ENCODE measurements at regions not wholly inside any gene's neighbourhood (a gene's known extent, or its start where the extent isn't known, plus 50 kb on each side); places are given as distances from the start of the nearest gene placed in this dataset.

DNA sequence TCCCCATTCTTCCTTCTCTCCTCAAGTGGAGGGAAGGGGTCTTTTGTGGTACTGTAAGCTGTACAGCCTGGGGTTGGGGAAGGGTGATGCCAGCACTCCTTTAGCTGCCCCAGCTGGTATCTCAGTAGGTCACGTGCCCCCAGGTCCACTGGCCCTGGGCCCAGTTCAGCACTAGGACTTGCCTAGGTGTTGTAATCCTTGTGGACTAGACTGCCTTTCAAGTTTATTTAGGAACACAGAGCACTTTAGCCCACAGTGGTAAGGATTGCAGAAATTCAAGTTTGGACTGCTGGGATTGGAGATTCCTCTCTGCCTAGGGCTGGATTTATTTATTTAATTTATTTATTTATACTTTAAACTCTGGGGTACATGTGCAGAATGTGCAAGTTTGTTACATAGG is 569.6 kb downstream of the AACS start:
- peaks cover 24% of the 10 kb centered on the region for H3K9me3 Mint-ChIP-seq (ENCODE audit: unreplicated experiment)
- CTCF ChIA-PET: interaction anchor here (0.6 to 1.0 kb wide), 5 partner anchors 9 to 1629 kb away, joined by 3 read pairs; no protein-coding TSS in a partner anchor
- peak; percentile 69 for DNase-seq (ENCODE audit: unreplicated experiment)

DNA sequence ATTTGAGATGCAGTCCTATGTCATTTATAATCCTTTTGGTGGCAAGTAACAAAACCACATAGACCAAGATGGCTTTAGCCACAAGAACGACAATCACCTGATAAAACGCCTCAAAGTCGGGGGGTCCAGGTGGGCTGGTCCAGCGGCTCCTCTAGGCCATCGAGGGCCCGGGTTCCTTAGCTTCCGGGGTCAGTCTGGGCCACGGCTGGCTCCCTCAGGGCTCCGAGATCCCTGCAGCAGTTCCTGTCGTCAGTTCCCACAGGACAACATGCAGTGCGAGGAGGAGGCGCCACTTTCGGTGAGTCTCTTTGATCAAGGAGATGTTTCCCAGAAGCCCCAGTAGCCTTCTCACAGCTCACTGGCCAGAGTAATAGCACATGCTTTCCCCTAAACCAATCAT is 574.6 kb downstream of the AACS start:
- TF ChIP-seq, protein P1, sequence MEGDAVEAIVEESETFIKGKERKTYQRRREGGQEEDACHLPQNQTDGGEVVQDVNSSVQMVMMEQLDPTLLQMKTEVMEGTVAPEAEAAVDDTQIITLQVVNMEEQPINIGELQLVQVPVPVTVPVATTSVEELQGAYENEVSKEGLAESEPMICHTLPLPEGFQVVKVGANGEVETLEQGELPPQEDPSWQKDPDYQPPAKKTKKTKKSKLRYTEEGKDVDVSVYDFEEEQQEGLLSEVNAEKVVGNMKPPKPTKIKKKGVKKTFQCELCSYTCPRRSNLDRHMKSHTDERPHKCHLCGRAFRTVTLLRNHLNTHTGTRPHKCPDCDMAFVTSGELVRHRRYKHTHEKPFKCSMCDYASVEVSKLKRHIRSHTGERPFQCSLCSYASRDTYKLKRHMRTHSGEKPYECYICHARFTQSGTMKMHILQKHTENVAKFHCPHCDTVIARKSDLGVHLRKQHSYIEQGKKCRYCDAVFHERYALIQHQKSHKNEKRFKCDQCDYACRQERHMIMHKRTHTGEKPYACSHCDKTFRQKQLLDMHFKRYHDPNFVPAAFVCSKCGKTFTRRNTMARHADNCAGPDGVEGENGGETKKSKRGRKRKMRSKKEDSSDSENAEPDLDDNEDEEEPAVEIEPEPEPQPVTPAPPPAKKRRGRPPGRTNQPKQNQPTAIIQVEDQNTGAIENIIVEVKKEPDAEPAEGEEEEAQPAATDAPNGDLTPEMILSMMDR (IDR thresholded peaks at IDR 0.05; ENCODE audit: unreplicated experiment): no peak
- Mint-ChIP-seq H3K27me3 (ENCODE audit: insufficient read depth, unreplicated experiment) (no peaks in the 10 kb centered on the region), H3K4me3 (ENCODE audit: unreplicated experiment) (no peak overlapping the region), H3K4me1 (ENCODE audit: insufficient read depth, unreplicated experiment) (no peaks in the 10 kb centered on the region), H3K27ac (ENCODE audit: low read depth, unreplicated experiment) (no peak overlapping the region), H3K36me3 (ENCODE audit: insufficient read depth, unreplicated experiment) (no peaks in the 10 kb centered on the region), H3K9me3 (ENCODE audit: unreplicated experiment) (peaks cover 13% of the 10 kb centered on the region)
- no TSS peak for BruUV-seq (replicated peaks)
- POLR2A ChIA-PET: no interaction called here
- intact Hi-C loops (cut with micrococcal nuclease): no loop called here
- CTCF ChIA-PET: no interaction called here
- no peak for DNase-seq (ENCODE audit: unreplicated experiment)

More for the DNA sequence above, 569.6 kb downstream of the AACS start:
- Mint-ChIP-seq H3K36me3 (ENCODE audit: insufficient read depth, unreplicated experiment) (no peaks in the 10 kb centered on the region), H3K4me1 (ENCODE audit: insufficient read depth, unreplicated experiment) (no peaks in the 10 kb centered on the region), H3K27ac (ENCODE audit: low read depth, unreplicated experiment) (no peak overlapping the region), H3K27me3 (ENCODE audit: insufficient read depth, unreplicated experiment) (no peaks in the 10 kb centered on the region), H3K4me3 (ENCODE audit: unreplicated experiment) (no peak overlapping the region)
- BruUV-seq (replicated peaks): no TSS peak
- POLR2A ChIA-PET: no interaction called here
- intact Hi-C loops (cut with micrococcal nuclease): no loop called here
- TF ChIP-seq, protein P1 (IDR thresholded peaks at IDR 0.05; ENCODE audit: unreplicated experiment): no peak

DNA sequence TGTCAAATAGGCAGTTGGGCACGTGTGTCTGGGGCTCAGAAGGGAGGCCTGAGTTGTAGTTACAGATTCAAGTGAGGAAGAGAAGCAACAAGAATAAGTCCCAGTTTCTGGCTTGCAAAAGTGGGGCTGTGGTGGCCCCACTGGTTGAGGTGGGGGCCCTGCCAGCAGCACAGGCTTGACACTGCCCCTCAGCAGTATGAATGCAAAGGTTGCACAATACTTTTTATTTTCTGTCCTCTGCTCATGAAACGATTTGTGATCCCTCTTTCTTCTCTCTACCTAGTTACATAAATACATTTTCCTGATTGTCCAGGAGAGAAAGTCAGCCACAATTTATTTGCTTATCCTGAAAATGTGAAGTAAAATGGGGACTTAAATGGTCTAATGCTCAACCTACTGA is 577.8 kb downstream of the AACS start:
- no peak for DNase-seq (ENCODE audit: unreplicated experiment)
- intact Hi-C loops (cut with micrococcal nuclease): no loop called here
- ChIA-PET POLR2A (interaction anchor here (0.7 kb wide), 1 partner anchor 237 kb away, joined by 3 read pairs; no protein-coding TSS in a partner anchor), CTCF (interaction anchor here (0.8 kb wide), 1 partner anchor 8 kb away, joined by 3 read pairs; no protein-coding TSS in a partner anchor)
- TF ChIP-seq, protein P1 (IDR thresholded peaks at IDR 0.05; ENCODE audit: unreplicated experiment): no peak
- no peak overlapping the region for H3K4me3 Mint-ChIP-seq (ENCODE audit: unreplicated experiment)
- H3K27ac Mint-ChIP-seq (ENCODE audit: low read depth, unreplicated experiment): no peak overlapping the region
- no TSS peak for BruUV-seq (replicated peaks)
- H3K4me1 Mint-ChIP-seq (ENCODE audit: insufficient read depth, unreplicated experiment): no peaks in the 10 kb centered on the region
- H3K36me3 Mint-ChIP-seq (ENCODE audit: insufficient read depth, unreplicated experiment): no peaks in the 10 kb centered on the region
- no peaks in the 10 kb centered on the region for H3K27me3 Mint-ChIP-seq (ENCODE audit: insufficient read depth, unreplicated experiment)
- peaks cover 14% of the 10 kb centered on the region for H3K9me3 Mint-ChIP-seq (ENCODE audit: unreplicated experiment)

DNA sequence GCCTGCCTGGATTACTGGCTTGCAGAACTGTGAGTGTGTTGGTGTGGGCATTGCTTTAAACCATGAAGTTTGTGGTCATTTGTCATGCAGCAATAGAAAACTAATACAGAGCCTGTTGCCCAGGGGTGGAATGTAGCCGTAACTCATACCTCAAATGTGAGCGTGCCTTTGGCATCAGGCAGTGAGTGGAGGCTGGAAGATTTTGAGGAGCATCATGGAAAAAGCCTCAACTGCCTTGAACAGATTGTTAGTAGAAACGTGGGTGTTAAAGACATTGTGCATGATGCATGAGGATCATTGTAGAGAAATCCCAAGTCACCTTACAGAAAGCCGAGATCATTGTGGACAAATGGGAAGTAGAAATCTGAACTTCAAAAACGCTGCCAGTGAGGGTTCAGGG is 580.5 kb downstream of the AACS start:
- H3K27ac Mint-ChIP-seq (ENCODE audit: low read depth, unreplicated experiment): no peak overlapping the region
- POLR2A ChIA-PET: no interaction called here
- H3K9me3 Mint-ChIP-seq (ENCODE audit: unreplicated experiment): peaks cover 17% of the 10 kb centered on the region
- no peak overlapping the region for H3K4me3 Mint-ChIP-seq (ENCODE audit: unreplicated experiment)
- no peak for DNase-seq (ENCODE audit: unreplicated experiment)
- intact Hi-C loops (cut with micrococcal nuclease): no loop called here
- no peaks in the 10 kb centered on the region for H3K36me3 Mint-ChIP-seq (ENCODE audit: insufficient read depth, unreplicated experiment)
- TF ChIP-seq, protein P1 (IDR thresholded peaks at IDR 0.05; ENCODE audit: unreplicated experiment): no peak
- H3K27me3 Mint-ChIP-seq (ENCODE audit: insufficient read depth, unreplicated experiment): no peaks in the 10 kb centered on the region
- CTCF ChIA-PET: interaction anchor here (0.6 kb wide), 1 partner anchor 673 kb away, joined by 5 read pairs; no protein-coding TSS in a partner anchor
- no TSS peak for BruUV-seq (replicated peaks)
- H3K4me1 Mint-ChIP-seq (ENCODE audit: insufficient read depth, unreplicated experiment): no peaks in the 10 kb centered on the region
